H9 (cell line): ENCODE measurements at regions not wholly inside any gene's neighbourhood (a gene's known extent, or its start where the extent isn't known, plus 50 kb on each side); places are given as distances from the start of the nearest gene placed in this dataset.
"Not testable (repeated sequence)": the region's sequence is repeated elsewhere in the genome, so short reads cannot be mapped to it uniquely, and the experiment has no call there.

Source experiments
- DNase-seq: peaks from one replicate; pipeline ENCODE4 v3.0.0-alpha.2; 2017
- H2AFZ ChIP-seq: one replicate; pipeline ENCODE4 v1.6.1; 2013; ENCODE audit warnings: mild to moderate bottlenecking, low read length, control low read depth, moderate library complexity
- H2AK5ac ChIP-seq: 2 replicates; pipeline ENCODE4 v1.6.1; 2013; ENCODE audit warnings: low read length, control low read depth, mixed read lengths; ENCODE audit not compliant: insufficient read length
- H2BK120ac ChIP-seq: one replicate; pipeline ENCODE4 v1.6.1; 2013; ENCODE audit warnings: low read depth, mild to moderate bottlenecking, low read length, control low read depth, inconsistent platforms; ENCODE audit not compliant: poor library complexity, severe bottlenecking
- H2BK12ac ChIP-seq: 2 replicates; pipeline ENCODE4 v1.6.1; 2013; ENCODE audit warnings: low read length, control low read depth, mixed read lengths, low read depth; ENCODE audit not compliant: insufficient read length
- H2BK15ac ChIP-seq: 2 replicates; pipeline ENCODE4 v1.6.1; 2013; ENCODE audit warnings: low read depth, low read length, control low read depth
- H2BK20ac ChIP-seq: one replicate; pipeline ENCODE4 v1.6.1; 2013; ENCODE audit warnings: low read depth, mild to moderate bottlenecking, low read length, control low read depth, inconsistent platforms; ENCODE audit not compliant: poor library complexity, severe bottlenecking
- H2BK5ac ChIP-seq: 2 replicates; pipeline ENCODE4 v1.6.1; 2013; ENCODE audit warnings: low read length, control low read depth, mixed read lengths; ENCODE audit not compliant: insufficient read length
- H3K14ac ChIP-seq: 2 replicates; pipeline ENCODE4 v1.6.1; 2013; ENCODE audit warnings: low read length, control low read depth; ENCODE audit not compliant: insufficient read depth
- H3K18ac ChIP-seq: 2 replicates; pipeline ENCODE4 v1.6.1; 2013; ENCODE audit warnings: low read depth, mild to moderate bottlenecking, mixed read lengths, low read length, control low read depth; ENCODE audit not compliant: insufficient read length
- H3K23ac ChIP-seq: 2 replicates; pipeline ENCODE4 v1.6.1; 2013; ENCODE audit warnings: low read length, control low read depth, mixed read lengths, low read depth; ENCODE audit not compliant: insufficient read length
- H3K23me2 ChIP-seq: 2 replicates; pipeline ENCODE4 v1.6.1; 2013; ENCODE audit warnings: low read depth, mild to moderate bottlenecking, mixed read lengths, low read length, control low read depth; ENCODE audit not compliant: insufficient read length, poor library complexity, severe bottlenecking
- H3K27ac ChIP-seq: 2 replicates; pipeline ENCODE4 v1.5.1; 2013; ENCODE audit warnings: low read length, control low read depth, mixed read lengths, low read depth; ENCODE audit not compliant: insufficient read length
- H3K27me3 ChIP-seq: 2 replicates; pipeline ENCODE4 v1.6.1; 2013; ENCODE audit warnings: low read length, control low read depth, inconsistent platforms; ENCODE audit not compliant: insufficient read depth
- H3K4ac ChIP-seq: 2 replicates; pipeline ENCODE4 v1.6.1; 2013; ENCODE audit warnings: low read depth, mild to moderate bottlenecking, control low read depth, inconsistent platforms, low read length, moderate library complexity
- H3K4me1 ChIP-seq: 2 replicates; pipeline ENCODE4 v1.6.1; 2013; ENCODE audit warnings: low read length, control low read depth, inconsistent platforms; ENCODE audit not compliant: insufficient read depth
- H3K4me2 ChIP-seq: 2 replicates; pipeline ENCODE4 v1.6.1; 2013; ENCODE audit warnings: low read length, control low read depth, mixed read lengths; ENCODE audit not compliant: insufficient read length, insufficient read depth
- H3K56ac ChIP-seq: 2 replicates; pipeline ENCODE4 v1.6.1; 2013; ENCODE audit warnings: low read depth, mild to moderate bottlenecking, mixed read lengths, low read length, control low read depth; ENCODE audit not compliant: insufficient read length
- H3K79me1 ChIP-seq: 2 replicates; pipeline ENCODE4 v1.6.1; 2013; ENCODE audit warnings: low read depth, mild to moderate bottlenecking, moderate library complexity, low read length, control low read depth, inconsistent platforms; ENCODE audit not compliant: insufficient read depth, poor library complexity, severe bottlenecking
- H3K79me2 ChIP-seq: 2 replicates; pipeline ENCODE4 v1.6.1; 2013; ENCODE audit warnings: low read length, control low read depth, inconsistent platforms; ENCODE audit not compliant: insufficient read depth
- H3K9ac ChIP-seq: 2 replicates; pipeline ENCODE4 v1.6.1; 2013; ENCODE audit warnings: low read length, control low read depth, mixed read lengths; ENCODE audit not compliant: insufficient read length; ENCODE audit errors: extremely low read depth
- H3K9me3 ChIP-seq: one replicate; pipeline ENCODE4 v1.6.1; 2013; ENCODE audit warnings: low read depth, low read length, inconsistent platforms; ENCODE audit not compliant: control insufficient read depth
- H3T11ph ChIP-seq: one replicate; pipeline ENCODE4 v1.6.1; 2013; ENCODE audit warnings: mild to moderate bottlenecking, low read length, control low read depth, inconsistent platforms
- H4K20me1 ChIP-seq: one replicate; pipeline ENCODE4 v1.6.1; 2013; ENCODE audit not compliant: control insufficient read depth, insufficient read length, insufficient read depth
- H4K5ac ChIP-seq: 2 replicates; pipeline ENCODE4 v1.6.1; 2013; ENCODE audit warnings: low read depth, mild to moderate bottlenecking, mixed read lengths, low read length, control low read depth; ENCODE audit not compliant: insufficient read length
- H4K8ac ChIP-seq: replicated peaks from 2 replicates; pipeline ENCODE4 v1.6.1; 2013; ENCODE audit warnings: low read length, control low read depth, mixed read lengths, low read depth; ENCODE audit not compliant: insufficient read length
- H4K91ac ChIP-seq: 2 replicates; pipeline ENCODE4 v1.6.1; 2013; ENCODE audit warnings: low read depth, mild to moderate bottlenecking, moderate library complexity, mixed read lengths, low read length, control low read depth; ENCODE audit not compliant: insufficient read length
- H3K27ac Mint-ChIP-seq, 3 experiments: 2 replicates in 2 of 3; 3 replicates in 1 of 3; pipeline ENCODE4 v1.8.0; 2020 to 2021; ENCODE audit warnings: mixed read lengths in 3 of 3, mild to moderate bottlenecking in 1 of 3, moderate library complexity in 1 of 3
- H3K27me3 Mint-ChIP-seq: 2 replicates; pipeline ENCODE4 v1.8.0; 2021; ENCODE audit warnings: low read depth, mild to moderate bottlenecking, moderate library complexity, mixed read lengths
- H3K36me3 Mint-ChIP-seq, 3 experiments: 2 replicates in 2 of 3; 3 replicates in 1 of 3; pipeline ENCODE4 v1.8.0; 2020 to 2021; ENCODE audit warnings: low read depth in 3 of 3, mixed read lengths in 3 of 3; ENCODE audit not compliant: insufficient read depth in 1 of 3
- H3K4me1 Mint-ChIP-seq, 2 experiments: 2 replicates each; pipeline ENCODE4 v1.8.0; 2020; ENCODE audit warnings: mixed read lengths in 2 of 2
- H3K4me3 Mint-ChIP-seq, 2 experiments: 2 replicates in 1 of 2; 3 replicates in 1 of 2; pipeline ENCODE4 v1.8.0; 2020 to 2021; ENCODE audit warnings: mild to moderate bottlenecking in 2 of 2, mixed read lengths in 2 of 2, moderate library complexity in 1 of 2
- H3K9me3 Mint-ChIP-seq, 2 experiments: 2 replicates in 1 of 2; 3 replicates in 1 of 2; pipeline ENCODE4 v1.8.0; 2020; ENCODE audit warnings: mild to moderate bottlenecking in 2 of 2, mixed read lengths in 2 of 2, moderate library complexity in 1 of 2
- WGBS: extraction: QIAGEN DNeasy Blood & Tissue Kit; methylation state at CpG from one replicate; pipeline ENCODE4 v1.1.7; 2013; ENCODE audit warnings: missing lambda C conversion rate, low lambda C conversion rate, mixed read lengths; ENCODE audit not compliant: insufficient read length; ENCODE audit errors: extremely low coverage; 5-methylcytosine and 5-hydroxymethylcytosine counted together

DNA sequence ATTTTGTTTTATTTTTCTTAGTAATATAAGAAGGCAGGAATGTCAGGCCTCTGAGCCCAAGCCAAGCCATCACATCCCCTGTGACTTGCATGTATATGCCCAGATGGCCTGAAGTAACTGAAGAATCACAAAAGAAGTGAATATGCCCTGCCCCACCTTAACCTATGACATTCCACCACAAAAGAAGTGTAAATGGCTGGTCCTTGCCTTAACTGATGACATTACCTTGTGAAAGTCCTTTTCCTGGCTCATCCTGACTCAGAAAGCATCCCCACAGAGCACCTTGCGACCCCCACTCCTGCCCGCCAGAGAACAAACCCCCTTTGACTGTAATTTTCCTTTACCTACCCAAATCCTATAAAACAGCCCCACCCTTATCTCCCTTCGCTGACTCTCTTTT lies 406.2 kb upstream of the RORB start:
- H2BK12ac ChIP-seq, H3K79me1 ChIP-seq, H3K9me3 ChIP-seq, H3K4ac ChIP-seq, H3K27me3 Mint-ChIP-seq, H4K20me1 ChIP-seq, H3K23me2 ChIP-seq, H2BK15ac ChIP-seq, H2AFZ ChIP-seq, H3T11ph ChIP-seq, H4K91ac ChIP-seq, H4K5ac ChIP-seq, H2AK5ac ChIP-seq, H3K4me1 ChIP-seq, H3K18ac ChIP-seq, H3K23ac ChIP-seq, H2BK120ac ChIP-seq, H2BK20ac ChIP-seq, H3K79me2 ChIP-seq, H4K8ac ChIP-seq, H3K9ac ChIP-seq, H2BK5ac ChIP-seq, H3K14ac ChIP-seq, H3K56ac ChIP-seq, H3K27me3 ChIP-seq: not testable (repeated sequence)
- peak overlapping the region; percentile 80 for H3K4me2 ChIP-seq
- peaks cover 88 to 96% (median 96%) of the 10 kb centered on the region in 3 experiments for H3K36me3 Mint-ChIP-seq
- peaks cover 11 to 32% of the 10 kb centered on the region in 2 experiments for H3K9me3 Mint-ChIP-seq
- H3K4me3 Mint-ChIP-seq = peak overlapping the region; percentile 92 to 99
- peak; percentile 42 for DNase-seq
- H3K27ac Mint-ChIP-seq = peak overlapping the region; percentile 90 to 95 (median 94)
- WGBS = no CpG with 5 or more reads among the region's 3 CpGs
- peaks cover 52 to 77% of the 10 kb centered on the region in 2 experiments for H3K4me1 Mint-ChIP-seq
- H3K27ac ChIP-seq = peak overlapping the region; percentile 85
